ENCODE measurements at regions not wholly inside any gene's neighbourhood (a gene's known extent, or its start where the extent isn't known, plus 50 kb on each side); places are given as distances from the start of the nearest gene placed in this dataset.

GRCh38 chr4:181119186-181119585 lies 1124.0 kb upstream of the TENM3 start:
- DNase-seq, result no peak

DNA sequence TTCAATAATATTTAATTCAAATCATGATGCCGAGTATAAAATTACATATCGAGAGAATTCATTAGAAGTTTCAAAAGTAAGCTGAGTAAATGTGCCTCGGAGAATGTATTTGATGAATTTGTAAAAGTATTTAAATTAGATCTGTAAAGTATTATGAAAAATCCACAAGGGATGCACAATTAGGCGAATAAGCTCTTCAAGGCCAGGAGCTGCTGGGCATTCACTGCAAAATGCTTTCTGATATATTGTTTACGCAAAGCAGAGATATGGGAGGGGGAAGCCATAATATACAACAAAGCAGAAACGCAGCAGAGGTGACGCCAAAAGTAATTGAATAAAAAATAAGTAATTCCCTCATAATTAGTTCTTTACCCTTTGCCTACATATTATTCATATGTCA lies 1121.5 kb upstream of the TENM3 start:
- no peak for DNase-seq

GRCh38 chr4:181127171-181127570 lies 1116.0 kb upstream of the TENM3 start:
- DNase-seq, result no peak

GRCh38 chr4:181130317-181130716 lies 1112.9 kb upstream of the TENM3 start:
- DNase-seq, result peak; percentile 24

DNA sequence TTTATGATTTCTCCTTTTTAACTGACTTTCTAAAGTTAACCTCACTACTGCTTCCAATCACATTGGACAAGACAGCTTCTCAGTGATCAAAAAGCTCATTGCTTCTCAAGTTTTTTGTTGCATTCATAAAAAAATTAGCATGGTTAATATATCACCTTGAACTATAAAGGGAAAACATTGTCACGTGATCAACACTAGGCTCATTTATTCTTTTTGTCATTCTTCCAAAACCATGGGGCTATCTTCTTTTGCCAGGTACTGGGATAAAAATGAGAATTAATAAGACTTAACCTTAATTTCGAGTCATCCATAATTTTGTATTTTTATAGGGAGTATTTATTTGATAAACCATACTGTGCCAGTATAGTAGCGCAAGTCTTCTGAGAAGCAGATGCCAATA lies 1105.9 kb upstream of the TENM3 start:
- no peak for DNase-seq

DNA sequence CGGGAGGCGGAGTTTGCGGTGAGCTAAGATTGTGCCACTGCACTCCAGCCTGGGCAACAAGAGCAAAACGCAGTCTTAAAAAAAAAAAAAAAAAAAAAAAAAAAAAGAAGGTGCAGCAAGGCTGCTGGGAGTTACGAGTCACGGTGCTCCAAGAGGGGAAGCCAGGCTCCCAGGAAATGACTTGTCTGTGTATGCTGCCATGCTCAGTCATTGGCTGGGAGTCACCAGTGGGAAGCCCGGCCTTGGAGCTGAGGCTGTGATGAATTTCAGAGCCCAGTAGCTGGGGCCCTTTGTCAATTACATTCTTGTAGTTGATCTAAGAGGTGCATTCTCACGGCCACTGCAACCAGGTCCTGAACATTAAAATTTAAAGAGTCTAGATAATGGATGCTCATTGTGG lies 1105.1 kb upstream of the TENM3 start:
- DNase-seq, result no peak

DNA sequence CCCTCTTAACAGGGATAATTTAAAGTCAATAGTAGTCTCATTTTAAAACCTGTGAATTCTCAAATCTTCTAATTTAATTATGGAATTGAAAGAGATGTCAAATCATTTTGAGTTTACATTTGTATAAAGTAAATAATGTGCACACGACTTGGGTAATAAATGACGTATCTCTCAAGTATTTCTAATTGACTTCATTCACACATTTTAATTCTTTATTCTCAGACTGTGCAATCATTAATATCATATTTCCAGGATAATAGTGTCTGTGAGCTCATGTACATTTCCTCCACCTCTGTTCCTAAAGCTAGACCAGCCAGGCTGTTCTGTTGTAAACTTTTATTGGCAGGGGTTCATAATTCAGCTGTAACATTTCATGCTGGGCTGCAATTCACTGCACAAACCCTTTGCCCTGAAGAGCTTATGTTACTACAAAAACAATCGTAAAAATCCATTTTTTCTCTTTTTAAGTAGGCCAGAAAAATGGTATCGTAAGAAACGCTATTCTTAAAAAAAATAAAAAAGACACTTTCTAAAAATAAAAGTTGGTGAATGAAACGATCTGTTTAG lies 1103.1 kb upstream of the TENM3 start:
- DNase-seq, result no peak

- DNase-seq, result peak; percentile 82
These were observed 1099.8 kb upstream of the TENM3 start for GRCh38 chr4:181143250-181143854.

DNA sequence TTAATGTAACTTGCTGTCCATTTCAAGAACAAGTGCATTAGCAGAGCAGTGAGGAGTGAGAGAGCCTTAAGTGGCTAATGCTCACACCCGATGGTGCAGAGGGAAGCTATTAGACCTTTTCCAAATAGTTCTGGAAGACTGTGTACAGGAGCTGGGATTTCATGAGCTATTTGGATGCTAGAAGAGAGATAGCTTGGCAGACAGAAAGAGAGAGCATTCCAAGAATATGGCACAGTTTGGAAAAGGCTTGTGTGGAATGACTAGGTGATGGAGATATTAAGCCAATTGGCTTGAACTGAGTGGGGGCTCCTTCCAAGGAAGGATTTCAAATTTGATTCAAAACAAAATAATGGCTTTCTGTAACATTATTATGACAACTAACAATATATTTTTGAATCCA lies 1097.2 kb upstream of the TENM3 start:
- no peak for DNase-seq

GRCh38 chr4:181147416-181147951 lies 1095.7 kb upstream of the TENM3 start:
- no peak for DNase-seq

DNA sequence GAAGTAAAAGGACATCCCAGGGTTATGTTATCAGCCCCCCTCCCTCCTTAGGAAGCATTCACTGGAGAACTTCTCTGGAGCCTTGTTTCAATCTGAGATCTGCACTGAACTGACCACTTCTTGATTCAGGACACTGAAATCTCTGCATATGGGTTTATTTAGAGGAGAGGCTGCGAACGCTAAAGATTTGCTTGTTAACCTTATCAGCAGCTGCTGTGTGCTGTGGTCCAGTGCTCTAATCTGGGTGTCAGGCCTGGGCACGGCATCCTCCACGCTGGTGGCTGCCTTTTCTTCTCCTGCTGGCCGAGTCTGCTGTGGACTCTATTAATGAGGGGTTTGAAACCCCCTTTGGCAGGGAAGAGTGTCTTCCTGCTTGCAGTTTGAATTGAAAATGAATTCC lies 1094.7 kb upstream of the TENM3 start:
- peak; percentile 24 for DNase-seq

- no peak for DNase-seq
These were observed 1093.0 kb upstream of the TENM3 start for GRCh38 chr4:181150191-181150590.

DNA sequence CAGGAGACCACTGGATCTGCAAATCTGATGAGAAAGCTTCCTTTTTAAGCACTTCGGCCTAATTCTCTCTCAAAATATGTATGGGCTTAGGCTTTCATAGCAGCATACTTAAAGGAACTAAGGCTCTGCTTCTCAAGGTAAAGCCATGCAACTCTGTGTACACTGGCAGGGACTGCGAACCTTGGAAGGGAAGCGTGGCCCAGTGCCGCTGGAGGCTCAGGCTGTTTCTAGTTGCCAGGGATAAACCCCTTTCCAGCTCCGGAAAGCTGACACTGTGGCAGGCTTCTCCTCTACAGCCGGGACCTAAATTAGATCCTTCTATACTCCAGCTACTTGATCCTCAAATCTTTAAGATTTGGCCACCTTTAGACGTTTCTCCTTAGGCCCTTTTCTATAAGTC lies 1091.3 kb upstream of the TENM3 start:
- DNase-seq, result no peak

DNA sequence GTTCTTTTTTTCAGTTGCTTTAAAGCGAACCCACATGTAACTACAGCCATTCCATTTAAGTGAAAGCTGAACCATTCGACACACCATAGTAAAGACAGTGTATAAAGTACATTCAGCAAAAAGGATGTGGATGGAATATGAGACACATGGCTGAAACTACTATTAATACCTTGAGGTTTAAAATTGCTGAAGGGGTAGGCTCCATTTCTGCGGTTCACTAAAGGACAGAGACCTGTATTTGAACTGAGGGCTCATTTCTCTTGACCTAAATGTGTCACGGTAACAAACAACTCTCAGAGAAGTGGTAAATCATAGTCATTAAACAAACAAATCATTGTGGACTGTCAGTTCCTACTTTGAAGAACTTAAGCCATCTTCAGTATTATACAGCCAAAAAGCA lies 1085.6 kb upstream of the TENM3 start:
- DNase-seq, result no peak

GRCh38 chr4:181158971-181159370 lies 1084.2 kb upstream of the TENM3 start:
- no peak for DNase-seq

- DNase-seq, result no peak
These were observed 1081.5 kb upstream of the TENM3 start for GRCh38 chr4:181161669-181162068.

- no peak for DNase-seq
These were observed 1080.9 kb upstream of the TENM3 start for GRCh38 chr4:181162266-181162665.

DNA sequence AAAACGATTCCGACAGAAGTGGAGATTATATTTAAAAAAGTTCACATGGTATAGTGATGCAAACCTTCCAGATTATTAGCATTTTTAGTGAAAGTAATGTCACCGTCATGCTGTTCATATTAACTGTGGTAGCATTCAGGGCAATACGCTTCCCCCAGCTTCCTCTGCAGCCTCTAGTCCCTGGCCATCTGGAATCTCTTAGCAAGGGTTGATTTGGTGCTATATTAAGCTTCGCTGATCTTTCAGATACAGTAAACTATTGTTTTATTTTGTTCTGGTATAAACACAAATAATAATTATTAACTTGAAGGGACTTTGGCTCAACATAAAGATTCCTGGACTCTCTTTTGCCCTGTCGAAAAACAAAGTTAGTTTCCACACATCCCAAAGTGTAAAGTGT lies 1080.5 kb upstream of the TENM3 start:
- DNase-seq, result no peak

DNA sequence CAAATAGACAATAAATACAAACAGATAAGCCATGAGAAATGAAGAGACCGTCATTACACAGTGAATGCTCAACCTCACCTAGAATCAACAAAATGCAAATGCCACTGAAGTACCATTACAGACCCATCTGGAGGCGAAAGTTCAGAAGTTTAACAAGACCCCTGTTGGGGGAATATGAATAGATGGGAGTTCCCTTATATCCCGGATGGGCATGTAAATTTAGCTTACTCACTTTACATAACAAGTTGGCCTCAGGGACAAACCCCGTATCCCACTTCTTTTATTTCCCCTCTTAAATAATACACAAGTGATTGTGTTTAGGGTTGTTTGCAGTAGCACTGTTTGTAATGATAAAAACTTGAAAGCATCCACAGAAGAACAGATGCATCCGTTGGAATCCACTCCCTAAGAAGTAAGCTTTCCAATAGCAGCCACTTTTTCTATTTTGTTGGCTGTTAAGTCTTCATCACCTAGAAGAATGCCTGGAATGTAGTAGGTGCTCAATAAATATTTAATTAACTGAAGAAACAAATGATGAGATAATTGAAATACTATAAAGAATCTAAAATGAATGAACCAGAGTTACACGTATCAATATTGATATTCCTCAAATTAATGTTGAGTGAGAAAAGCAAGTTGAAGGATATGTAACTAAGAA lies 1076.3 kb upstream of the TENM3 start:
- DNase-seq, result no peak

- no peak for DNase-seq
These were observed 1075.0 kb upstream of the TENM3 start for GRCh38 chr4:181168011-181168805.

GRCh38 chr4:181173046-181173445 lies 1070.2 kb upstream of the TENM3 start:
- DNase-seq, result no peak

GRCh38 chr4:181176306-181176705 lies 1066.9 kb upstream of the TENM3 start:
- DNase-seq, result no peak

- no peak for DNase-seq
These were observed 1061.9 kb upstream of the TENM3 start for GRCh38 chr4:181181331-181181730.

DNA sequence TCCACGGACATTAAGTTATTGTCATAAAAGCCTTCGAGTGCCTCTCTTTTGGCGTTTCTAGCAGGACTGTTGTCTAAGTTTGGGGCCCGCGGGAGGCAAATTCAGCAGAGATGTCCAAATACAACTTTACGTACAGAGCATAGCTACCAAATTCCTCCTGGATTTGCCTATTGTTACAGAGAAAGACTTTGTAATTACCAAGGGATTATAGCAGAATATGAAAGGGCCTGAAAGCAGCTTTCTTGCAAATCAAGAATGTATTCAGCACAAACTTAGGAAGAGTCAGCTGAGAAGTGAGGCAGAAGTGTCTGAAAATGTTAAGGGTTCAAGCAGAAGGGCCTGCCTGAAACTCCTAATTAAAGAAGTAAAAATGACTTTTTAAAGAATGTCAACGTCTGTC lies 1053.5 kb upstream of the TENM3 start:
- no peak for DNase-seq
